Endodermal cell (in vitro differentiated cells): ENCODE measurements at regions not wholly inside any gene's neighbourhood (a gene's known extent, or its start where the extent isn't known, plus 50 kb on each side); places are given as distances from the start of the nearest gene placed in this dataset.

Experiments
- DNase-seq: peaks from one replicate; pipeline ENCODE4 v3.0.0-alpha.2; 2017
- H3K27ac ChIP-seq: 2 replicates; pipeline ENCODE4 v1.5.1; 2013; ENCODE audit warnings: mild to moderate bottlenecking, low read depth, low read length, moderate library complexity
- H3K27me3 ChIP-seq: 2 replicates; pipeline ENCODE4 v1.6.1; 2013; ENCODE audit warnings: mild to moderate bottlenecking, low read length, moderate library complexity; ENCODE audit not compliant: insufficient read depth, control insufficient read depth, poor library complexity, severe bottlenecking
- H3K36me3 ChIP-seq: 2 replicates; pipeline ENCODE4 v1.7.0; 2013; ENCODE audit warnings: mild to moderate bottlenecking, low read length, moderate library complexity; ENCODE audit not compliant: control insufficient read depth, insufficient read depth
- H3K4me1 ChIP-seq: one replicate; pipeline ENCODE4 v1.7.0; 2013; ENCODE audit warnings: low read length; ENCODE audit not compliant: control insufficient read depth, insufficient read depth
- H3K4me3 ChIP-seq: 2 replicates; pipeline ENCODE4 v1.5.1; 2013; ENCODE audit warnings: mild to moderate bottlenecking, low read length, moderate library complexity
- H3K9ac ChIP-seq: 2 replicates; pipeline ENCODE4 v1.6.1; 2013; ENCODE audit warnings: mild to moderate bottlenecking, low read length, moderate library complexity; ENCODE audit not compliant: poor library complexity, severe bottlenecking; ENCODE audit errors: extremely low read depth
- H3K9me3 ChIP-seq: 2 replicates; pipeline ENCODE4 v1.6.1; 2013; ENCODE audit warnings: mild to moderate bottlenecking, low read length, moderate library complexity; ENCODE audit not compliant: control insufficient read depth
- H3K27ac Mint-ChIP-seq: 2 replicates; pipeline ENCODE4 v1.8.0; 2020; ENCODE audit warnings: mixed read lengths
- H3K27me3 Mint-ChIP-seq: 2 replicates; pipeline ENCODE4 v1.8.0; 2021; ENCODE audit warnings: mild to moderate bottlenecking, mixed read lengths; ENCODE audit not compliant: insufficient read depth
- H3K36me3 Mint-ChIP-seq: 2 replicates; pipeline ENCODE4 v1.8.0; 2020; ENCODE audit warnings: low read depth, mixed read lengths
- H3K4me1 Mint-ChIP-seq: 2 replicates; pipeline ENCODE4 v1.8.0; 2020; ENCODE audit warnings: mixed read lengths
- H3K4me3 Mint-ChIP-seq: 2 replicates; pipeline ENCODE4 v1.8.0; 2020; ENCODE audit warnings: mild to moderate bottlenecking, moderate library complexity, mixed read lengths
- H3K9me3 Mint-ChIP-seq: 2 replicates; pipeline ENCODE4 v1.8.0; 2020; ENCODE audit warnings: mild to moderate bottlenecking, mixed read lengths
- CTCF ChIP-seq: fragments of 200-600 bp; sonication (generic); conservative IDR thresholded peaks from 2 replicates; pipeline ENCODE4 v1.5.0; 2021; ENCODE audit warnings: antibody characterized with exemption, mild to moderate bottlenecking
- WGBS, 2 experiments: methylation state at CpG; one replicate each; pipeline versions ENCODE4 v1.1.5 to v1.1.7; 2013; ENCODE audit warnings: missing lambda C conversion rate in 2 of 2, mixed read lengths in 1 of 2; ENCODE audit not compliant: insufficient coverage in 1 of 2, insufficient read length in 1 of 2; 5-methylcytosine and 5-hydroxymethylcytosine counted together

- TF ChIP-seq CTCF, result peak; percentile 65
- Mint-ChIP-seq H3K36me3 (no peaks in the 10 kb centered on the region), H3K4me1 (no peaks in the 10 kb centered on the region), H3K27ac (no peak overlapping the region), H3K4me3 (no peak overlapping the region), H3K27me3 (peaks cover 6% of the 10 kb centered on the region), H3K9me3 (no peaks in the 10 kb centered on the region)
- Histone ChIP-seq H3K9ac (no peak overlapping the region), H3K36me3 (no peaks in the 10 kb centered on the region), H3K4me3 (no peak overlapping the region), H3K27ac (no peak overlapping the region), H3K4me1 (no peaks in the 10 kb centered on the region), H3K27me3 (no peaks in the 10 kb centered on the region), H3K9me3 (no peaks in the 10 kb centered on the region)
- WGBS, 2 experiments, result 17% methylated on average over 1 of the region's 1 CpG; no CpG with 5 or more reads in 1 of the 2 experiments
- DNase-seq, result no peak
Measured at GRCh38 chr14:21933681-21934080, 260.1 kb upstream of the OR4E1 start.

DNA sequence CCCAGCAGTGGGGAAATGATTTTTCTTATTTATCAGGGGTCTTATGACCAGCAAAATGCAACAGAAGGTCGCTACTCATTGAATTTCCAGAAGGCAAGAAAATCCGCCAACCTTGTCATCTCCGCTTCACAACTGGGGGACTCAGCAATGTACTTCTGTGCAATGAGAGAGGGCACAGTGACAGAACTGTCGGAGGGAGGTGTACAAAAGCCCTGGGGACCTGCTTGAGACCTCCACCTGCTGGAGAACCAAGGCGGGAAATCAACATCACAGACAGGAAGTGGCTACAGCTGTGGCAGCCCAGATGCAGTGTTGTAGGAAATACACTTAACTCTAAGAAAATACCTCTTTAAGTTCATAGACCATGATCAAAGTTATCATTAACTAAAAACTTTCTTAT lies 250.9 kb upstream of the OR4E1 start:
- Mint-ChIP-seq H3K4me3 (no peak overlapping the region), H3K36me3 (no peaks in the 10 kb centered on the region), H3K27me3 (peaks cover 6% of the 10 kb centered on the region), H3K27ac (no peak overlapping the region), H3K9me3 (no peaks in the 10 kb centered on the region), H3K4me1 (no peaks in the 10 kb centered on the region)
- Histone ChIP-seq H3K9me3 (no peaks in the 10 kb centered on the region), H3K27ac (no peak overlapping the region), H3K4me1 (no peaks in the 10 kb centered on the region), H3K36me3 (no peaks in the 10 kb centered on the region), H3K4me3 (no peak overlapping the region), H3K9ac (no peak overlapping the region), H3K27me3 (no peaks in the 10 kb centered on the region)
- peak; percentile 66 for TF ChIP-seq CTCF
- DNase-seq, result peak; percentile 58
- WGBS, 2 experiments, result 77 to 83% methylated on average over 5 of the region's 5 CpGs

- H3K27me3 Mint-ChIP-seq, result peaks cover 6% of the 10 kb centered on the region
- H3K27ac ChIP-seq, result no peak overlapping the region
- no peaks in the 10 kb centered on the region for H3K9me3 ChIP-seq
- H3K36me3 Mint-ChIP-seq, result no peaks in the 10 kb centered on the region
- DNase-seq, result no peak
- H3K9ac ChIP-seq, result no peak overlapping the region
- H3K27ac Mint-ChIP-seq, result no peak overlapping the region
- no peak for TF ChIP-seq CTCF
- H3K4me1 Mint-ChIP-seq, result no peaks in the 10 kb centered on the region
- no peak overlapping the region for H3K4me3 Mint-ChIP-seq
- H3K27me3 ChIP-seq, result no peaks in the 10 kb centered on the region
- H3K36me3 ChIP-seq, result no peaks in the 10 kb centered on the region
- H3K4me3 ChIP-seq, result no peak overlapping the region
- H3K9me3 Mint-ChIP-seq, result no peaks in the 10 kb centered on the region
- no peaks in the 10 kb centered on the region for H3K4me1 ChIP-seq
Measured at GRCh38 chr14:21923820-21924219, 250.2 kb upstream of the OR4E1 start.
